Stimulated activated memory B cell treated with anti-CD40 and anti-IgM and Interleukin-4, amounts not matched to agents 10 μg/mL and 1 μg/mL and 100 μg/mL, for 72 hours (primary cell): ENCODE measurements at regions not wholly inside any gene's neighbourhood (a gene's known extent, or its start where the extent isn't known, plus 50 kb on each side); places are given as distances from the start of the nearest gene placed in this dataset.
"Not testable (repeated sequence)": the region's sequence is repeated elsewhere in the genome, so short reads cannot be mapped to it uniquely, and the experiment has no call there.

Source experiments
- ATAC-seq: fragments of 150-1000 bp; cut with Tn5 transposase; 2 replicates; pipeline ENCODE4 v1.10.0; 2021
- H3K27ac Mint-ChIP-seq: one replicate; pipeline ENCODE4 v1.8.0; 2022; ENCODE audit warnings: mild to moderate bottlenecking, mixed read lengths
- H3K27me3 Mint-ChIP-seq: one replicate; pipeline ENCODE4 v1.8.0; 2022; ENCODE audit warnings: mixed read lengths
- H3K36me3 Mint-ChIP-seq: one replicate; pipeline ENCODE4 v1.8.0; 2022; ENCODE audit warnings: mixed read lengths
- H3K4me1 Mint-ChIP-seq: one replicate; pipeline ENCODE4 v1.8.0; 2022; ENCODE audit warnings: mixed read lengths
- H3K4me3 Mint-ChIP-seq: one replicate; pipeline ENCODE4 v1.8.0; 2022; ENCODE audit warnings: mild to moderate bottlenecking, moderate library complexity, mixed read lengths
- H3K9me3 Mint-ChIP-seq: one replicate; pipeline ENCODE4 v1.8.0; 2022; ENCODE audit warnings: mixed read lengths

- peak; percentile 81 for ATAC-seq
- Mint-ChIP-seq H3K9me3 (peaks cover 7% of the 10 kb centered on the region), H3K27me3 (no peaks in the 10 kb centered on the region), H3K36me3 (no peaks in the 10 kb centered on the region), H3K4me1 (peaks cover 15% of the 10 kb centered on the region), H3K27ac (peak overlapping the region; percentile 16), H3K4me3 (peak overlapping the region; percentile 21)
Observed at GRCh38 chr2:193476171-193476800, 1281.6 kb upstream of the TMEFF2 start.

GRCh38 chr2:193475038-193475437, 1280.3 kb upstream of the TMEFF2 start:
- Mint-ChIP-seq H3K4me1 (peaks cover 21% of the 10 kb centered on the region), H3K9me3 (peaks cover 7% of the 10 kb centered on the region), H3K4me3 (no peak overlapping the region), H3K36me3 (no peaks in the 10 kb centered on the region), H3K27ac (no peak overlapping the region), H3K27me3 (no peaks in the 10 kb centered on the region)
- ATAC-seq: no peak

- H3K36me3 Mint-ChIP-seq: no peaks in the 10 kb centered on the region
- no peak overlapping the region for H3K27ac Mint-ChIP-seq
- peaks cover 17% of the 10 kb centered on the region for H3K4me1 Mint-ChIP-seq
- ATAC-seq: peak; percentile 51
- H3K9me3 Mint-ChIP-seq: peaks cover 7% of the 10 kb centered on the region
- no peaks in the 10 kb centered on the region for H3K27me3 Mint-ChIP-seq
- H3K4me3 Mint-ChIP-seq: no peak overlapping the region
Observed at GRCh38 chr2:193469251-193469650, 1274.5 kb upstream of the TMEFF2 start.

GRCh38 chr2:193467276-193467987, 1272.7 kb upstream of the TMEFF2 start:
- no peak overlapping the region for H3K4me3 Mint-ChIP-seq
- H3K36me3 Mint-ChIP-seq: no peaks in the 10 kb centered on the region
- H3K4me1 Mint-ChIP-seq: peaks cover 17% of the 10 kb centered on the region
- peaks cover 3% of the 10 kb centered on the region for H3K9me3 Mint-ChIP-seq
- no peaks in the 10 kb centered on the region for H3K27me3 Mint-ChIP-seq
- H3K27ac Mint-ChIP-seq: no peak overlapping the region
- ATAC-seq: no peak

DNA sequence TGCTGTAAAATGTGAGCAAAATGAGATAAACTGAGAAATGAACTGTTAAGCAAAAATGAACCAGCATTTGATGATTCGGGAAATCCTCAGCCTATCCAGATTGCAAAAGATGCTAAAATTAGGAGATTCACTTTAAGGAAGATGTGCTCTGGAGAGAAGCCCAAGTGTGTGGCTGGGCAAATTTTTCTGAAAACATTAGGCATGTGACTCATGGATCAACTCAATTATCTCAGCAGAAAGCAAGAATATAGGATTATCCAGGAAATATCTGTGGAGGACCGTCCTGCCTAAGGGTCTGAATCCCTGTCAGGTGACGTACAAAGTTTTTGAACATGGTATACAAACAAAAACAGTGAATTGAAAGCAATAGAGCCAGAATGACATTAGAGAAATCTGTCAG, 1268.3 kb upstream of the TMEFF2 start:
- ATAC-seq: no peak
- H3K9me3 Mint-ChIP-seq: peaks cover 2% of the 10 kb centered on the region
- no peak overlapping the region for H3K27ac Mint-ChIP-seq
- no peaks in the 10 kb centered on the region for H3K27me3 Mint-ChIP-seq
- H3K4me1 Mint-ChIP-seq: no peaks in the 10 kb centered on the region
- no peak overlapping the region for H3K4me3 Mint-ChIP-seq
- no peaks in the 10 kb centered on the region for H3K36me3 Mint-ChIP-seq

GRCh38 chr2:193462411-193462810, 1267.7 kb upstream of the TMEFF2 start:
- no peak overlapping the region for H3K27ac Mint-ChIP-seq
- no peak for ATAC-seq

GRCh38 chr2:193461431-193461934, 1266.8 kb upstream of the TMEFF2 start:
- no peaks in the 10 kb centered on the region for H3K27me3 Mint-ChIP-seq
- H3K4me1 Mint-ChIP-seq: no peaks in the 10 kb centered on the region
- H3K9me3 Mint-ChIP-seq: peaks cover 2% of the 10 kb centered on the region
- no peaks in the 10 kb centered on the region for H3K36me3 Mint-ChIP-seq
- no peak for ATAC-seq
- H3K27ac Mint-ChIP-seq: no peak overlapping the region
- no peak overlapping the region for H3K4me3 Mint-ChIP-seq

More at GRCh38 chr2:193462411-193462810, 1267.7 kb upstream of the TMEFF2 start:
- Mint-ChIP-seq H3K4me1 (no peaks in the 10 kb centered on the region), H3K4me3 (no peak overlapping the region), H3K9me3 (peaks cover 2% of the 10 kb centered on the region), H3K27me3 (no peaks in the 10 kb centered on the region), H3K36me3 (no peaks in the 10 kb centered on the region)

DNA sequence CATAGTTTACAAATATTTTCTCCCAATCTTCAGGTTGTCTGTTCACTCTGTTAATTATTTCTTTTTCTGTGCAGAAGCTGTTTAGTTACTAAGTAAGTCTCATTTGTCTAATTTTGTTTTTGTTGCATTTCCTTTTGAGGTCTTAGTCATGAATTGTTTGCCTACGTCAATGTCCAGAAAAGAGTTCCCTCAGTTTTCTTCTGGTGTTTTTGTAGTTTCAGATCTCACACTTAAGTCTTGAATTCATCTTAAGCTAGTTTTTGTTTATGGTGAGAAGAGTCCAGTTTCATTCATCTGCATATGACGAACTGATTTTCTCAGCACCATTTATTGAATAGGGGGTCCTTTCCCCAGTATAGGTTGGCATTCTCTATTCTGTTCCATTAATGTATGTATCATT, 1252.2 kb upstream of the TMEFF2 start:
- Mint-ChIP-seq H3K4me3 (no peak overlapping the region), H3K36me3 (no peaks in the 10 kb centered on the region), H3K27me3 (no peaks in the 10 kb centered on the region), H3K27ac (no peak overlapping the region), H3K9me3 (no peaks in the 10 kb centered on the region), H3K4me1 (no peaks in the 10 kb centered on the region)
- ATAC-seq: no peak

- Mint-ChIP-seq H3K9me3 (no peaks in the 10 kb centered on the region), H3K27me3 (no peaks in the 10 kb centered on the region), H3K4me1 (no peaks in the 10 kb centered on the region), H3K27ac (no peak overlapping the region), H3K4me3 (no peak overlapping the region), H3K36me3 (no peaks in the 10 kb centered on the region)
- no peak for ATAC-seq
Observed at GRCh38 chr2:193442293-193442692, 1247.6 kb upstream of the TMEFF2 start.

- Mint-ChIP-seq H3K4me1 (no peaks in the 10 kb centered on the region), H3K9me3 (no peaks in the 10 kb centered on the region), H3K27me3 (no peaks in the 10 kb centered on the region), H3K36me3 (no peaks in the 10 kb centered on the region), H3K27ac (no peak overlapping the region), H3K4me3 (no peak overlapping the region)
- ATAC-seq: no peak
Observed at GRCh38 chr2:193428336-193428818, 1233.6 kb upstream of the TMEFF2 start.

GRCh38 chr2:193412368-193412767, 1217.6 kb upstream of the TMEFF2 start:
- not testable (repeated sequence) for H3K4me1 Mint-ChIP-seq, H3K27ac Mint-ChIP-seq, H3K36me3 Mint-ChIP-seq, ATAC-seq, H3K9me3 Mint-ChIP-seq, H3K4me3 Mint-ChIP-seq, H3K27me3 Mint-ChIP-seq

DNA sequence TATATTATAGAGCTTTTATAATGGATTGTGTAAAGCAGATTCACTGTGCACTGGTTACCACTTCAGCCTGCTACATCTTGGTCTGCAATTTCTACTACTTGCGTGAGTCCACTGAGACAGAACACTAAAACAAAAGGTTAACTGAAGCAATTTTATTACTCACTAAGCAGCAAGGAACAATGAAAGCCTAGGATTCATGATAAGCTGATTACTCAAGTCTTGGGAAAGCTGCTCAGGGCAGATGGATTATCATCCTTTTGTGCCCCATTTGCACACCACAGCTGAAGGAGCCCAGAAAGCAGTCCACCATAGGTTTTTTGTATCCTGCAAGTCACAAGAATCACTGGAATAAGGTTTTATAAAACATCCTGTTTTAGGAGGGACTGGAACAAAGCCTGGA, 1215.2 kb upstream of the TMEFF2 start:
- no peak overlapping the region for H3K4me3 Mint-ChIP-seq
- H3K4me1 Mint-ChIP-seq: no peaks in the 10 kb centered on the region
- peaks cover 9% of the 10 kb centered on the region for H3K27me3 Mint-ChIP-seq
- no peak for ATAC-seq
- H3K9me3 Mint-ChIP-seq: peaks cover 3% of the 10 kb centered on the region
- no peak overlapping the region for H3K27ac Mint-ChIP-seq
- H3K36me3 Mint-ChIP-seq: no peaks in the 10 kb centered on the region

DNA sequence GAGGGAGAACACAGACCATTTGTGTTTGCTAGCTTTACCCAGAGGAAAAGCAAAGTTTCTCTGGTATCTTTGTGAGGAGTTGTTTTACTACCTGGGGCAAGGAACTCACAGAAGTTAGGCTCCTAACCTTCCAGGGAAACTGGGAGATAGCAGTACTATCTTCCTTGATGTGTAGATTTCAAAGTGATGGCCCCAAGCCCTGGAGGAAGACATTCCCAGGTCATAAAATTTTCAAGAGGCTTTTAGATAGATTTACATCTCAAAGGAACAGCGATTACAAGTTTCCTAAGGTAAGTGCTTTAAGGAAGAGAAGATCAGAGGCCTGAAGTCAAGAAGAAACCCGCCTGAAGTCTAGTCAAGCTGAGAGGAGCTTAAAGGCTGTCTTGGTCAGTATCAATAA, 1187.8 kb upstream of the TMEFF2 start:
- H3K36me3 Mint-ChIP-seq: no peaks in the 10 kb centered on the region
- H3K27me3 Mint-ChIP-seq: no peaks in the 10 kb centered on the region
- no peaks in the 10 kb centered on the region for H3K9me3 Mint-ChIP-seq
- H3K4me3 Mint-ChIP-seq: no peak overlapping the region
- no peak overlapping the region for H3K27ac Mint-ChIP-seq
- ATAC-seq: no peak
- H3K4me1 Mint-ChIP-seq: no peaks in the 10 kb centered on the region

- no peaks in the 10 kb centered on the region for H3K27me3 Mint-ChIP-seq
- H3K36me3 Mint-ChIP-seq: no peaks in the 10 kb centered on the region
- H3K4me3 Mint-ChIP-seq: no peak overlapping the region
- no peak overlapping the region for H3K27ac Mint-ChIP-seq
- no peak for ATAC-seq
- H3K9me3 Mint-ChIP-seq: no peaks in the 10 kb centered on the region
- H3K4me1 Mint-ChIP-seq: no peaks in the 10 kb centered on the region
Observed at GRCh38 chr2:193377789-193378188, 1183.1 kb upstream of the TMEFF2 start.

DNA sequence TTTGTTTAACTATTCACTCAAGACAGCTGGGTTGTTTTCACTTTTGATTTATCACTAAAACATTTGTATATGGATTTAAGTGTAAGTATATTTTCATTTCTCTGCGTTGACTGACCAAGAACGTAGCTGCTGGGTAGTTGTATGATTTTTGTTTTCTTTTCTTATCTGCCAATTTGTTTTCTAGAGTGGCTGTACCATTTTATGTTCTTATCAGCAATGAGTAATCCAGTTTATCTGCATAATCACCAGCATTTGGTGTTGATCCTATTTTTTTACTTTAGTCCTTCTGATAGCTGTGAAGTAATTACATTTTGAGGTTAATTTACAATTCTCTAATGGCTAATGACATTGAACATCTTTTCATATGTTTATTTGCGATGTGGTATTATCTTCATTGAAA, 1178.4 kb upstream of the TMEFF2 start:
- ATAC-seq: no peak
- H3K36me3 Mint-ChIP-seq: no peaks in the 10 kb centered on the region
- no peak overlapping the region for H3K27ac Mint-ChIP-seq
- H3K4me3 Mint-ChIP-seq: no peak overlapping the region
- no peaks in the 10 kb centered on the region for H3K9me3 Mint-ChIP-seq
- H3K4me1 Mint-ChIP-seq: no peaks in the 10 kb centered on the region
- H3K27me3 Mint-ChIP-seq: no peaks in the 10 kb centered on the region

DNA sequence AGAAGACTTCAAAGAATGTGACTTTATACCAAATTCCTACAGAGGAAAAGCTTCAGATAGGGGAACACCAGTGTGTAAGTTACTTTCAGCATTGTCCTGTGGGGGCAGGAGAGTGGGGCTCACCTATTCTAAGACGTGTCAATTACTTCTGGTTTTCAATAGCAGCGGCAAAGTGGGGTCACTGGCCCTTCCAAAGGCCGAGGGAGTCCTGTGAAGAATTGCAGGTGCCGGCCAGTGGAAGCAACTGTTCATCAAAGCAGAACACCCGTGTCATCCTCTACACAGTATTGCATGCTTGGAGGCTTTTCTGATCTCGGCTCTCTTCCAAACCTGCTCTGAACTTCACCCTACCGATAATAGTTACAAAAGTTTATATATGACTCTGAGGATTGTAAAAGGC, 1176.5 kb upstream of the TMEFF2 start:
- Mint-ChIP-seq H3K36me3 (no peaks in the 10 kb centered on the region), H3K27ac (no peak overlapping the region), H3K9me3 (peaks cover 3% of the 10 kb centered on the region), H3K4me1 (no peaks in the 10 kb centered on the region), H3K27me3 (no peaks in the 10 kb centered on the region), H3K4me3 (no peak overlapping the region)
- no peak for ATAC-seq
